Tibial nerve (tissue), 4 donors: ENCODE measurements at regions not wholly inside any gene's neighbourhood (a gene's known extent, or its start where the extent isn't known, plus 50 kb on each side); places are given as distances from the start of the nearest gene placed in this dataset.

ENCODE experiments used
- DNase-seq, 2 donors: peaks; one replicate each; pipeline ENCODE4 v3.0.0-alpha.2; 2019; ENCODE audit warnings: low spot score in 2 of 2
- H3K27ac ChIP-seq, 4 donors: fragments of 200-600 bp; sonication (generic) in 3 of 4; one replicate each; pipeline ENCODE4 v1.5.1; 2017 to 2019; ENCODE audit warnings: mild to moderate bottlenecking in 1 of 4
- H3K27me3 ChIP-seq, 2 donors: fragments of 200-600 bp; sonication (generic) in 1 of 2; one replicate each; pipeline versions ENCODE4 v1.5.1 to v1.6.0; 2017 to 2019
- H3K36me3 ChIP-seq, 3 donors: fragments of 200-600 bp; sonication (generic); one replicate each; pipeline ENCODE4 v1.5.1; 2018 to 2019
- H3K4me1 ChIP-seq, 4 donors: fragments of 200-600 bp; sonication (generic) in 3 of 4; one replicate each; pipeline ENCODE4 v1.5.1; 2017 to 2019
- H3K4me3 ChIP-seq, 4 donors: fragments of 200-600 bp; sonication (generic) in 3 of 4; one replicate each; pipeline ENCODE4 v1.5.1; 2017 to 2019; ENCODE audit warnings: mild to moderate bottlenecking in 1 of 4, moderate library complexity in 1 of 4
- H3K9me3 ChIP-seq, 4 donors: fragments of 200-600 bp; sonication (generic) in 3 of 4; one replicate each; pipeline ENCODE4 v1.5.1; 2017 to 2019
- CTCF ChIP-seq, 5 experiments: fragments of 200-600 bp in 3 of 5; fragments of 450-650 bp in 2 of 5; sonication (generic) in 3 of 5; IDR thresholded peaks; one replicate each; pipeline ENCODE4 v1.5.1; 2016 to 2019; ENCODE audit warnings: antibody characterized with exemption in 5 of 5, mild to moderate bottlenecking in 3 of 5, moderate library complexity in 2 of 5
- EP300 ChIP-seq, 2 donors: sonication (generic); formaldehyde crosslinking; IDR thresholded peaks; one replicate each; pipeline ENCODE4 v1.6.1; 2017; ENCODE audit warnings: antibody characterized with exemption in 2 of 2, mild to moderate bottlenecking in 1 of 2
- POLR2A ChIP-seq, 2 donors: fragments of 450-650 bp; IDR thresholded peaks; one replicate each; pipeline ENCODE4 v1.6.1; 2017; ENCODE audit warnings: antibody characterized with exemption in 2 of 2, mild to moderate bottlenecking in 2 of 2, moderate library complexity in 2 of 2
- WGBS, 2 donors: methylation state at CpG; one replicate each; pipeline ENCODE4 v1.1.5; 2018; 5-methylcytosine and 5-hydroxymethylcytosine counted together

DNA sequence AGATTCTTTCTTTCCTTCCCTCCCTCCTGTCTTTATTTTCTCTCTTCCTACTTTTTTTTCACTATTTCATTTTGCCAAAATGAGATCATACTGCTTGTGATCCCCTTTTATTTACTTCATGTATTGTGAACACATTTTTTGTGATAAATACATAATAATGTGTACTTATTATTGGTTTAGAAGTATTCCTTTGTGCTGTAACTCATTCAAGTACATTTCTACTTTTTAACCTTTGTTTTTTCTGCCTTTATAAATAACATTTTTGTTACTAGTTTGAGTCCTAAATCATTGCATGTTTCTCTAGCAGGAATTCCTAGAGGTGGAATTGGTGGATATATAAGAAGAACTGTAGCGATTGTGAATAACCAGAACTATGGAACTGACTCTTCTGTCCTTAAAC lies 214.5 kb upstream of the SFRP2 start:
- Histone ChIP-seq H3K27ac (peak overlapping the region in 2 of 4 donors; percentile 79 to 86), H3K36me3 (no peaks in the 10 kb centered on the region), H3K27me3 (no peaks in the 10 kb centered on the region), H3K4me1 (peaks cover 0 to 18% (median 1%) of the 10 kb centered on the region in 4 donors), H3K9me3 (no peaks in the 10 kb centered on the region), H3K4me3 (no peak overlapping the region)
- DNase-seq = no peak
- 93% methylated on average over 1 of the region's 1 CpG for whole genome bisulfite sequencing, 2 donors
- TF ChIP-seq EP300 (IDR thresholded peaks at IDR 0.05) = no peak
- TF ChIP-seq POLR2A (IDR thresholded peaks at IDR 0.05) = no peak
- no peak for TF ChIP-seq CTCF (IDR thresholded peaks at IDR 0.05)

DNA sequence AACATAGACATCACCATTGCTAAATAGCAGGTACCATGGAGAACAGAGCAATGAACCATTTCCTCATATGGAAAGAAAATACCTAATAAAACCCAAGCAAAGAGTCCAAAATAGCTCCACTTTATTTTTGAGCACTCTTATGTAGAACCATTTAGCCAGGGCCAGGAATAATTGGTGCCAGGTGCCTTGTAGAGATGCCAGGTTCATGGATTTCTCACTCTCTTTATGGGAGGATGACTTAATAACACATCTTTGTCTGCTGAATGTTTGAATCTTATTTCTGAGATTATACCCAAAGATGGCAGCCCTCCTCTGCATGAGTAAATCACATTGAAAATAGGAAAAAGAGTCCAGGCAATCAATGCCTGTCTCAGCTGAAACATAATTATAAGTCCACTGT lies 212.3 kb upstream of the SFRP2 start:
- DNase-seq = no peak
- Histone ChIP-seq H3K36me3 (no peaks in the 10 kb centered on the region), H3K4me1 (peaks cover 0 to 18% (median 1%) of the 10 kb centered on the region in 4 donors), H3K9me3 (peaks cover 0 to 8% (median 0%) of the 10 kb centered on the region in 4 donors), H3K4me3 (no peak overlapping the region), H3K27me3 (no peaks in the 10 kb centered on the region), H3K27ac (no peak overlapping the region)
- TF ChIP-seq CTCF (IDR thresholded peaks at IDR 0.05) (no peak), POLR2A (IDR thresholded peaks at IDR 0.05) (no peak), EP300 (IDR thresholded peaks at IDR 0.05) (no peak)

DNA sequence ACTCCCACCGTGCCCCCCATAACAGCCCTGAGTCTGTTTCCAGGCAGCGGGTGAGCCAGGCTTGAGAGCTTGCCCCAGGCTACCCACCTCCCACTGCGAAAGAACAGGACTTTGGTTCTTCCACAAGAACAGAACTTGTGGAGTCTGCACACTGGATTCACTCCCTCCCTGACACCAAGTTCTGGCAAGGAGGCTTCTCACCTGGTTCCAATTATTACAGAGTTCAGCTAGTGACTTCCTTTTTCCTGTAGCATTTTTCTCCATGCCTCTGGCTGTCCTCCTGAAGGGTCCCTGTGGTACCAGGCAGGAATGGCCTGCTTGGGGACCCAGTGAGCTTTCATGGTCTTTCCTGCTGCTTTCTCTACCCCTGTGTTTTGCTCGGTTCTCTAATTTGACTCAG lies 208.6 kb upstream of the SFRP2 start:
- WGBS, 2 donors = 62 to 75% methylated on average over 4 of the region's 4 CpGs
- TF ChIP-seq CTCF (IDR thresholded peaks at IDR 0.05) (no peak), EP300 (IDR thresholded peaks at IDR 0.05) (no peak), POLR2A (IDR thresholded peaks at IDR 0.05) (no peak)
- no peak for DNase-seq
- Histone ChIP-seq H3K4me3 (no peak overlapping the region), H3K27ac (no peak overlapping the region), H3K27me3 (no peaks in the 10 kb centered on the region), H3K36me3 (no peaks in the 10 kb centered on the region), H3K9me3 (peaks cover 0 to 16% (median 0%) of the 10 kb centered on the region in 4 donors), H3K4me1 (no peaks in the 10 kb centered on the region)

- Histone ChIP-seq H3K9me3 (no peaks in the 10 kb centered on the region), H3K4me3 (no peak overlapping the region), H3K27ac (no peak overlapping the region), H3K36me3 (no peaks in the 10 kb centered on the region), H3K27me3 (no peaks in the 10 kb centered on the region), H3K4me1 (peaks cover 0 to 8% (median 0%) of the 10 kb centered on the region in 4 donors)
- no peak for TF ChIP-seq POLR2A (IDR thresholded peaks at IDR 0.05)
- no peak for TF ChIP-seq CTCF (IDR thresholded peaks at IDR 0.05)
- TF ChIP-seq EP300 (IDR thresholded peaks at IDR 0.05) = no peak
- 70 to 83% methylated on average over 2 of the region's 2 CpGs for WGBS, 2 donors
- DNase-seq = no peak
Observed at GRCh38 chr4:153989505-153989904, 200.6 kb upstream of the SFRP2 start.

DNA sequence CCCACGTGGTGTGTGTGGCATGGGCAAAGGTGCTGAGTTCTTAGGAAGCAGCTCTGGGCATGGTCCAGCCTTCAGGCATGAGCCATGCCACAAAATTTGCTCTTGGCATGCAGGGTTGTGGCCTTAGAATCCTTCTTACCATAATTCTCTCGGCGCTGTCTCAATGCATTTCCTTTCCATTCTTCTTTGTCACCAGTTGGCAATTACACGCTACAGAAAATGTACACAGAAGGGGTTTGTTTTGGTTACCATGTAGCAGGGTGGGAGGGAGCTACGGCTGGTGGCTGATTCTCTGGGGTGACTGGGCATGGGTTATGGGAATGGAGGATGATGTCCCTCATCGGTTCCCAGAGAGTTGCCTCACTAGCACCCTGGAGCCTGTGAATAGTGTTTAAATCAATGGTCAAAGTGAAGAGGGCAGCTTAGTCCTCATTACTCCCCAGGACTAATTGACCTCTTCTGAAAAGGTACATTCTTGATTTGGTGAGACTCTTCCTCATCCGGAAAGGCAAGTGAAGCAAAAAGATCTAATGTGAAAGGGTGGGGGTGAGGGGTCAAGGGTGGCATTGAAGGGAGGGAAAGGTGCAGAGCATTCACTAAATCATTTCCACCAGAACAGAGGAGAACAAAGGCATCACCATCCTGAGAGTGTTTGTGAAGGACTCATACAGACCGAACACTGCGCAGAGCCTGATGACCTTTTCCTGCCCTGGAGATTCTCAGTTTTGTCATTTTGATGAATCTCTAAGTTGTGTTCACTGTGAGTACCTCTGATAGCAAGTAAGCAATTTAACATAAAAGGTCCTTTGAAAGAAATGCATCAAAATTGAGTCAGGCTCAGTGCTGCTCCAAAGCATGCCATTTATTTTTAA lies 199.8 kb upstream of the SFRP2 start:
- TF ChIP-seq POLR2A (IDR thresholded peaks at IDR 0.05) (no peak), CTCF (IDR thresholded peaks at IDR 0.05) (no peak), EP300 (IDR thresholded peaks at IDR 0.05) (no peak)
- WGBS, 2 donors = 50 to 63% methylated on average over 9 of the region's 9 CpGs
- DNase-seq = no peak

More for the DNA sequence above, 199.8 kb upstream of the SFRP2 start:
- Histone ChIP-seq H3K36me3 (no peaks in the 10 kb centered on the region), H3K4me1 (peaks cover 0 to 8% (median 0%) of the 10 kb centered on the region in 4 donors), H3K27me3 (no peaks in the 10 kb centered on the region), H3K9me3 (no peaks in the 10 kb centered on the region), H3K4me3 (no peak overlapping the region), H3K27ac (no peak overlapping the region)
